ENCODE measurements at regions not wholly inside any gene's neighbourhood (a gene's known extent, or its start where the extent isn't known, plus 50 kb on each side); places are given as distances from the start of the nearest gene placed in this dataset.

GRCh38 chr4:117324851-117325491 is 239.6 kb upstream of the TRAM1L1 start:
- no peak for ATAC-seq
- DNase-seq (ENCODE audit: low spot score): no peak

- ATAC-seq (no peak), DNase-seq (ENCODE audit: low spot score) (no peak)
Measured at GRCh38 chr4:117326091-117326490, 240.7 kb upstream of the TRAM1L1 start.

- DNase-seq (ENCODE audit: low spot score): no peak
- ATAC-seq: no peak
Measured at GRCh38 chr4:117327491-117327890, 242.1 kb upstream of the TRAM1L1 start.

- no peak for DNase-seq (ENCODE audit: low spot score)
- no peak for ATAC-seq
Measured at GRCh38 chr4:117328333-117328732, 243.0 kb upstream of the TRAM1L1 start.

GRCh38 chr4:117331817-117332216 is 246.4 kb upstream of the TRAM1L1 start:
- ATAC-seq (no peak), DNase-seq (ENCODE audit: low spot score) (no peak)

GRCh38 chr4:117334451-117335188 is 249.2 kb upstream of the TRAM1L1 start:
- DNase-seq (ENCODE audit: low spot score) (no peak), ATAC-seq (no peak)

- no peak for ATAC-seq
- no peak for DNase-seq (ENCODE audit: low spot score)
Measured at GRCh38 chr4:117357437-117357836, 272.1 kb upstream of the TRAM1L1 start.

- no peak for ATAC-seq
- DNase-seq (ENCODE audit: low spot score): no peak
Measured at GRCh38 chr4:117357866-117358265, 272.5 kb upstream of the TRAM1L1 start.

GRCh38 chr4:117370944-117371668 is 285.7 kb upstream of the TRAM1L1 start:
- no peak for DNase-seq (ENCODE audit: low spot score)
- no peak for ATAC-seq

GRCh38 chr4:117375101-117375500 is 289.7 kb upstream of the TRAM1L1 start:
- ATAC-seq: no peak
- no peak for DNase-seq (ENCODE audit: low spot score)

GRCh38 chr4:117376692-117377091 is 291.3 kb upstream of the TRAM1L1 start:
- no peak for ATAC-seq
- no peak for DNase-seq (ENCODE audit: low spot score)

- ATAC-seq: no peak
- no peak for DNase-seq (ENCODE audit: low spot score)
Measured at GRCh38 chr4:117378942-117379341, 293.6 kb upstream of the TRAM1L1 start.

GRCh38 chr4:117383468-117383867 is 298.1 kb upstream of the TRAM1L1 start:
- DNase-seq (ENCODE audit: low spot score) (no peak), ATAC-seq (no peak)

- DNase-seq (ENCODE audit: low spot score) (no peak), ATAC-seq (no peak)
Measured at GRCh38 chr4:117385526-117385925, 300.1 kb upstream of the TRAM1L1 start.

- no peak for ATAC-seq
- DNase-seq (ENCODE audit: low spot score): no peak
Measured at GRCh38 chr4:117387072-117387471, 301.7 kb upstream of the TRAM1L1 start.

- ATAC-seq (no peak), DNase-seq (ENCODE audit: low spot score) (no peak)
Measured at GRCh38 chr4:117400039-117400835, 314.9 kb upstream of the TRAM1L1 start.

GRCh38 chr4:117412661-117413060 is 327.3 kb upstream of the TRAM1L1 start:
- ATAC-seq (no peak), DNase-seq (ENCODE audit: low spot score) (no peak)

GRCh38 chr4:117417856-117418255 is 332.5 kb upstream of the TRAM1L1 start:
- no peak for ATAC-seq
- no peak for DNase-seq (ENCODE audit: low spot score)

GRCh38 chr4:117420948-117421347 is 335.6 kb upstream of the TRAM1L1 start:
- no peak for DNase-seq (ENCODE audit: low spot score)
- no peak for ATAC-seq

GRCh38 chr4:117421706-117422105 is 336.3 kb upstream of the TRAM1L1 start:
- ATAC-seq (no peak), DNase-seq (ENCODE audit: low spot score) (no peak)

GRCh38 chr4:117422297-117422696 is 336.9 kb upstream of the TRAM1L1 start:
- ATAC-seq: no peak

More at GRCh38 chr4:117422297-117422696, 336.9 kb upstream of the TRAM1L1 start:
- no peak for DNase-seq (ENCODE audit: low spot score)
